Left ventricle myocardium superior (tissue), 1 donor: ENCODE measurements at regions not wholly inside any gene's neighbourhood (a gene's known extent, or its start where the extent isn't known, plus 50 kb on each side); places are given as distances from the start of the nearest gene placed in this dataset.

ENCODE experiments used
- ATAC-seq: fragments of 200-7000 bp; cut with Tn5 transposase; one replicate; pipeline ENCODE4 v1.9.1; 2020; ENCODE audit warnings: mild to moderate bottlenecking, moderate library complexity
- DNase-seq: peaks from one replicate; pipeline ENCODE4 v3.0.0-alpha.2; 2020
- intact Hi-C: fragments of 100-400 bp; cut with micrococcal nuclease; formaldehyde crosslinking; loops from one replicate; pipeline ENCODE4 v1.11.0; 2022
- donor health status: DM: no; HTN: yes; CAD: no; lungs with severe emphysema.

GRCh38 chr10:15462253-15462897 is 91.3 kb upstream of the FAM171A1 start:
- intact Hi-C loops, result no loop called here
- DNase-seq, result no peak
- no peak for ATAC-seq

DNA sequence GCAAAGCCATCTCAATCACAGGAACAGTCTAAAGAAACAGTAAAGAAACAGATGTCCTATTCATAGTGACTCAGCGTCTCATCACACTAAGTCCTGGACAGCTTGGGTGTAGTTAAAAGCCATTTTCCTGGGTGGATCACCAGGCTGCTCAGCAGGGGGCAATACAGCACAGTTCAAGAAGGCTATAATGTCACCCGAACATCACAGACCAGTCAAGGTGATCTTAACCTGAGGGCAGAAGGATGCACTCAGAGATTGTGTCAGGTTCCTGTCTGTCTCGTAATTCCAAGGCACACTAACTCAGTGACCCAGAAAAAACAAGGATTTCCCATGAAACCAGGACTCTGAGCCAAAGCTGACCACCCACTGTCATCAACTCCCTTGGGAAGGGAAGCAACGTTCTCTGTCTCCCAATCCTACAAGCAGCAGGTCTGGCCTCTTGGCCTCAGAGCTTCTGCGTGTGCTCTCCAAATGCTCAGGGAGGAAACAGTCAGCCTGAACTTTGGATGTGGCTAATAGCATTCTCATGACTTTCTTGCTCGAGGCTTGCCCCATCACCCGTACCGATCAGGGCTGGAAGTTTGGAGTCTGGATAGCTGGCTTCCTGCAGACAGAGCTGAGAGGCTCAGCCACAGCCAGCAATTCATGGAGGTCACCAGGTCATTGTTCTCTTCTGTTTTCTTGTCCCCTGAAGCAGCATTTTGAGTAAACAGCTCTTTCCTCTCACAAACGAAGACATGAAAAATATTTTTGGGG is 90.4 kb upstream of the FAM171A1 start:
- DNase-seq (peak; percentile 28), ATAC-seq (peak; percentile 77)
- intact Hi-C loops, result no loop called here

- ATAC-seq, result no peak
- intact Hi-C loops, result no loop called here
Measured at GRCh38 chr10:15460661-15461060, 89.6 kb upstream of the FAM171A1 start.

DNA sequence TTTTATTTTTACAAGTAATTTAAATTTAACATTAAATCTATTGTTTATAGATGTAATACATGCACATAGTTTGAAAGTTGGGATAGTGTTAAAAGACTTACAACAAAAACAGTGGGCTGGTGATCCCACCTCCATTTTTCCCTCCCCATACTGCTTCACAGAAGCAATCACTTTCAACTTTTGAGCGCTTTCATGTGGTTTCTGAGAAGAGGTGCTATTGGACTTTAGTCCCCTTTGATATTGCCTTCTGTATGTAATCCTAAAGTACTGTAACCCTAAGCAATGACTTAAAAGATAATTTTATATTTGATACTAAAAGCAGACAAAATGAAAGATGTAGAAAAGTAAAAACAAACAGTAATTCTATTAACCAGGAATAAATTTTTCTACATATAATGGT is 88.1 kb upstream of the FAM171A1 start:
- intact Hi-C loops, result no loop called here
- no peak for ATAC-seq
- no peak for DNase-seq

More at GRCh38 chr10:15460661-15461060, 89.6 kb upstream of the FAM171A1 start:
- no peak for DNase-seq

DNA sequence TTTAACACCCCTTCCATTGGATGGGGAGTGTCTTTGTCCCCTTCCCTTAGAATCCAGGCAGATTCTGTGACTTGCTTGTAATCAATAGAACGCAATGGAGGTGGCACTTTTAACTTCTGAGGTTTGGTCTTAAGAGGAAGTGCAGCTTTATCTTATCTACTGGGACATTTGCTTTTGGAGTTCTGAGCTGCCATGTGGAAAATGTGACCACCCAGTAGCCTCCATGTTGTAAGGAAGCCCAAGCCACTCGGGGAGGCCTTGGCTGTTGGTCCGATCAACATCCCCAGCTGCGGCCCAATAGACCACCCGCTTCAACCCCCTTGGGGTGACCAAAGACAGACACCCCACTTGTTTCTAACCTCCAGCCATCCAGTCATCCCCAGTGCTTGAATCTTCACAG is 86.3 kb upstream of the FAM171A1 start:
- intact Hi-C loops, result no loop called here
- DNase-seq (no peak), ATAC-seq (no peak)

- no peak for DNase-seq
- intact Hi-C loops, result no loop called here
- no peak for ATAC-seq
Measured at GRCh38 chr10:15455456-15455855, 84.4 kb upstream of the FAM171A1 start.

- ATAC-seq (no peak), DNase-seq (no peak)
- intact Hi-C loops, result no loop called here
Measured at GRCh38 chr10:15453926-15454325, 82.8 kb upstream of the FAM171A1 start.

DNA sequence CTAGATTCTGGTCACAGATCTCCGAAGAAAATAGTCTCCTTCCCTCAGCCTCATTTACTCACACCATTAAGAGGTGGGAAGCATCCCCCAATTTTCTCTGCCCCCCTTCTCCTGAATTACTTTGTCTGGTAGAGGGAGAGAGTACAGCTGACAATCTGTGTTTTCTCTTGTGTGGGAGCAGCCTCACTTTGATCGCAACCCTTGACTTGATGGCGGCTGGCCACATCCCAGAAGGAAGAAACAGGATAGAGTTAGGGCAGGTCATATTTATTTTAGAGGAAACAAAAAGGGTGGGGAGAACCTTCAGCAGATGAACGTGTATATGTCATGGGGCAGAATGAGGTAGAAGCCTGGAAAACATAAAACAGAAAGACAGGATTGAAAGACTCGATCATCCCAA is 82.4 kb upstream of the FAM171A1 start:
- no peak for ATAC-seq
- intact Hi-C loops, result no loop called here

GRCh38 chr10:15452545-15452944 is 81.5 kb upstream of the FAM171A1 start:
- DNase-seq (no peak), ATAC-seq (no peak)
- intact Hi-C loops, result no loop called here

More for the DNA sequence above, 82.4 kb upstream of the FAM171A1 start:
- no peak for DNase-seq

- DNase-seq, result no peak
- no peak for ATAC-seq
- intact Hi-C loops, result no loop called here
Measured at GRCh38 chr10:15451137-15452094, 80.3 kb upstream of the FAM171A1 start.

DNA sequence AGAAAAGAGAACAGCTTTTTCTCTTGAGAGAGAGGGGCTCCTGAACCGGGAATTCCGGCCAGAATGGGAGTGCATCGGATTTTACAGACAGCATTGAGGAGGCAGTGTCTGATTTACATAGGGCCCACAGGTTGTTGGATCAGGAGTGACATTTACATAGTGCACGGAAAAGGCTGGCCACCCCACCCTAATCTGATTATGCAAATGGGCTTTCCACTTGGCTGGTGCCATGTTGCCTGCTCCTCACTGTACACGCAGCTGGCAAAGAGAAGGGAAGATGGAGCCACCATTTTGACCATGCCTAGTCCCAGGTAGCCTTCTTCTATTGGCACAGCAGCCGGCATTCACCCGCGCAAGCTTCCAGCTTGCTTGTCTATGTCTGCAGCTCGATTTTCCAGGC is 77.5 kb upstream of the FAM171A1 start:
- ATAC-seq, result no peak
- no peak for DNase-seq
- intact Hi-C loops, result no loop called here

- ATAC-seq, result no peak
- no peak for DNase-seq
- intact Hi-C loops, result no loop called here
Measured at GRCh38 chr10:15445006-15445390, 73.9 kb upstream of the FAM171A1 start.

GRCh38 chr10:15444105-15445005 is 73.3 kb upstream of the FAM171A1 start:
- ATAC-seq (no peak), DNase-seq (no peak)
- intact Hi-C loops, result no loop called here

DNA sequence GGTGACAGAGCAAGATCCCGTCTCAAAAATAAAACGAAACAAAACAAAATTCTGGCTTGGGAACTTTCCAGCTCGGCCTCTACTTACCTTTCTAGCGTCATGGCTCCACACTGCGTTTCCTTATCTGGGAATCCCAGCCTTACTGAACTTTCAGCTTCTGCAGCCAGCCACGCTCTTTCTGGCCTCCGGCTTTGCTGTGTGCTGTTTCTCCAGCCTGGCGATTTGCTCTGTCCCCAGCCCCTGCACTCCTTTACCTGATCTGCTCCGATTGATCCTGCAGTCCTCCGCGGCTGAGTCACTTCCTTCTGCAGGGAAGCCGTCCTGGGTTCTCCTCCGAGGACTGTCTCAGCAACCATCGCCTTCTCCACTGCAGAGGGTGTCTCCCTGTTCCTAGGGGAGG is 71.0 kb upstream of the FAM171A1 start:
- ATAC-seq, result no peak
- intact Hi-C loops, result no loop called here
- DNase-seq, result no peak

- ATAC-seq, result peak; percentile 18
Measured at GRCh38 chr10:15440204-15440711, 69.2 kb upstream of the FAM171A1 start.

DNA sequence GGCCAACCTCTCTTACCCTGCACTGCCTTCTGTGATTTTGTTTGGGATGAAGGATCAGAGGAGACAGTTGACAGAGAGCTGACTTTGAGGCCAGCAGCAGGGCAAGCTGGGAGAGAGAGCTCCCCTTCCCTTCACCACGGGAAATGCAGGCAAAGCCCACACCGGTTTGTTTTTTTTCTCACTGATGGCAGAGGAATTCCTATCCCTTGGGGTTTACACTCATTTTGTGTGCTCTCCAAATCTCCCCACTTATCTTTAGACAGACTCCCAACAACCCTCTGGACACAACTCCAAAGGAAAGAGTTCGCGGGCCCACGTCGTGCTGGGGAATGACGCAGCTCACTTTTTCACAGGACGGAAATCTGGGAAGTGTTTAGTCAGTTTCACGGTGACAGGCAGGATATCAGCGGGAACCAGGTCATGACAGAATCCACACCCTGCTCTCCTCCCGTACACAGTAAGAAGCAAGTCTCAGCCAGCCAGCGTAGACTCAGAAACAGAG is 68.3 kb upstream of the FAM171A1 start:
- peak; percentile 58 for DNase-seq
- ATAC-seq, result peak; percentile 95
- intact Hi-C loops, result loop anchor here (10.0 kb wide), 1 partner anchor 275 kb away; the partner anchor contains the start of gene ITGA8

More at GRCh38 chr10:15440204-15440711, 69.2 kb upstream of the FAM171A1 start:
- intact Hi-C loops, result no loop called here
- no peak for DNase-seq

GRCh38 chr10:15436696-15437095 is 65.6 kb upstream of the FAM171A1 start:
- ATAC-seq, result no peak
- intact Hi-C loops, result loop anchor here (10.0 kb wide), 1 partner anchor 278 kb away; the partner anchor contains the start of gene ITGA8
- DNase-seq, result no peak

DNA sequence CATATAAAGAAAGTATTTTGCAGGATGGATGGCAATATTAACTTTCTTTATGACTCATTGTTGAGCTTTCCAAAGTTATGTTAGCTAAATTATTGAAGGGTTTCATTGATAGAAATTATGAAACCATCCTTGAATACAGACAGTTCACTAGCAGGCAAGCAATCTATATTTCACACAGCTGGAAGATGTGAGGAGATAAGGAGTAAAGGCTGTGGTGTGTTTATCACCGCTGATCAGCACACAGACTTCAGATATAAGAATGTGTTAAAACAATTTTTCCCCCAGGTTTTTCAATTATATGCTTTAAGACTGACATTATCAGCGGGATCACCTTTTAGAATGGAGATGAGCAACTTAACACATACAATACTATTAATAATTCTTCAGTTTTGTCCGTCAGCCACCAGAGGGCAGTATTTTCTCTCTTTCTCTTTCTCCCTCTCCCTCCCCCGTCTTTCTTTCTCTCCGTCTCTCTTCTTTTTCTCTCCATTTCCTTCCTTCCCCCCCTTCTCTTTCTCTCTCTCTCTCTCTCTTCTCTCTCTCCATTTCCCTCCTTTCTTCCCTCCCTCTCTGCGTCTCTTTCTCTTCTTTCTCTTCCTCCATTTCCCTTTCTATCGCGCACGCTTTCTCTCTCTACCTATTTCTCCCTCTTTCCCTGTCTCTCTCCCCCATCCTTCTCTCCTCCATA is 62.9 kb upstream of the FAM171A1 start:
- DNase-seq, result no peak
- intact Hi-C loops, result loop anchor here (5.0 to 10.0 kb wide), 2 partner anchors 281 to 388 kb away; partner anchors contain the start of gene ITGA8

More for the DNA sequence above, 62.9 kb upstream of the FAM171A1 start:
- ATAC-seq, result peak; percentile 79
